Endodermal cell (in vitro differentiated cells): ENCODE measurements at regions not wholly inside any gene's neighbourhood (a gene's known extent, or its start where the extent isn't known, plus 50 kb on each side); places are given as distances from the start of the nearest gene placed in this dataset.

Source experiments
- DNase-seq: peaks from one replicate; pipeline ENCODE4 v3.0.0-alpha.2; 2017
- H3K27ac ChIP-seq: 2 replicates; pipeline ENCODE4 v1.5.1; 2013; ENCODE audit warnings: mild to moderate bottlenecking, low read depth, low read length, moderate library complexity
- H3K27me3 ChIP-seq: 2 replicates; pipeline ENCODE4 v1.6.1; 2013; ENCODE audit warnings: mild to moderate bottlenecking, low read length, moderate library complexity; ENCODE audit not compliant: insufficient read depth, control insufficient read depth, poor library complexity, severe bottlenecking
- H3K36me3 ChIP-seq: 2 replicates; pipeline ENCODE4 v1.7.0; 2013; ENCODE audit warnings: mild to moderate bottlenecking, low read length, moderate library complexity; ENCODE audit not compliant: control insufficient read depth, insufficient read depth
- H3K4me1 ChIP-seq: one replicate; pipeline ENCODE4 v1.7.0; 2013; ENCODE audit warnings: low read length; ENCODE audit not compliant: control insufficient read depth, insufficient read depth
- H3K4me3 ChIP-seq: 2 replicates; pipeline ENCODE4 v1.5.1; 2013; ENCODE audit warnings: mild to moderate bottlenecking, low read length, moderate library complexity
- H3K9ac ChIP-seq: 2 replicates; pipeline ENCODE4 v1.6.1; 2013; ENCODE audit warnings: mild to moderate bottlenecking, low read length, moderate library complexity; ENCODE audit not compliant: poor library complexity, severe bottlenecking; ENCODE audit errors: extremely low read depth
- H3K9me3 ChIP-seq: 2 replicates; pipeline ENCODE4 v1.6.1; 2013; ENCODE audit warnings: mild to moderate bottlenecking, low read length, moderate library complexity; ENCODE audit not compliant: control insufficient read depth
- H3K27ac Mint-ChIP-seq: 2 replicates; pipeline ENCODE4 v1.8.0; 2020; ENCODE audit warnings: mixed read lengths
- H3K27me3 Mint-ChIP-seq: 2 replicates; pipeline ENCODE4 v1.8.0; 2021; ENCODE audit warnings: mild to moderate bottlenecking, mixed read lengths; ENCODE audit not compliant: insufficient read depth
- H3K36me3 Mint-ChIP-seq: 2 replicates; pipeline ENCODE4 v1.8.0; 2020; ENCODE audit warnings: low read depth, mixed read lengths
- H3K4me1 Mint-ChIP-seq: 2 replicates; pipeline ENCODE4 v1.8.0; 2020; ENCODE audit warnings: mixed read lengths
- H3K4me3 Mint-ChIP-seq: 2 replicates; pipeline ENCODE4 v1.8.0; 2020; ENCODE audit warnings: mild to moderate bottlenecking, moderate library complexity, mixed read lengths
- H3K9me3 Mint-ChIP-seq: 2 replicates; pipeline ENCODE4 v1.8.0; 2020; ENCODE audit warnings: mild to moderate bottlenecking, mixed read lengths
- WGBS, 2 experiments: methylation state at CpG; one replicate each; pipeline versions ENCODE4 v1.1.5 to v1.1.7; 2013; ENCODE audit warnings: missing lambda C conversion rate in 2 of 2, mixed read lengths in 1 of 2; ENCODE audit not compliant: insufficient coverage in 1 of 2, insufficient read length in 1 of 2; 5-methylcytosine and 5-hydroxymethylcytosine counted together
- TF ChIP-seq, protein P1 (sequence below): fragments of 200-600 bp; sonication (generic); conservative IDR thresholded peaks from 2 replicates; pipeline ENCODE4 v1.5.0; 2021; ENCODE audit warnings: antibody characterized with exemption, mild to moderate bottlenecking

DNA sequence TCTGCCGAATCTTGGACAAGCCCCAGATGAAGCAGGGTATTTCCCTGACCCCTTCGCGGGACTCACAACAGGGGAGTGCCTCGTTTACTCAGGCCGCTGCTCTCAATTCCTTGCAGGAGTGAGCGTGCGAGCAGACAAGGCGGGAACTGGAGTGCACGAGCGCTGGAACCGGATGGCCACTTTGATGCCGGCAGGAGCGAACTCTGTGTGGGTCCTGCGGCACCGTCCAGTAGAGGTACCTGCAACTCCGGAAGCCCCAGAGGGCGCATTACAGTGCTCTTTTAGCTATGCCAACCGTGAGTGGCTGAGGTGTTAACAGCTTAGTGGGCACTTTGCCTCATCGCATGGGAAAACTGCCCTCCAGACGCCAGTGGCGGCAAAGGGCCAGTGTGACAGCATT is 182.3 kb upstream of the ANO3 start:
- peaks cover 5% of the 10 kb centered on the region for H3K4me1 Mint-ChIP-seq
- peaks cover 4% of the 10 kb centered on the region for H3K27me3 Mint-ChIP-seq
- H3K9me3 Mint-ChIP-seq: no peaks in the 10 kb centered on the region
- no peak overlapping the region for H3K4me3 Mint-ChIP-seq
- Histone ChIP-seq H3K9me3 (no peaks in the 10 kb centered on the region), H3K9ac (no peak overlapping the region), H3K36me3 (no peaks in the 10 kb centered on the region), H3K27ac (no peak overlapping the region), H3K4me3 (no peak overlapping the region), H3K4me1 (no peaks in the 10 kb centered on the region), H3K27me3 (no peaks in the 10 kb centered on the region)
- H3K36me3 Mint-ChIP-seq: no peaks in the 10 kb centered on the region
- WGBS, 2 experiments: 93 to 99% methylated on average over 18 to 21 of the region's 21 CpGs
- H3K27ac Mint-ChIP-seq: no peak overlapping the region
- TF ChIP-seq, protein P1, sequence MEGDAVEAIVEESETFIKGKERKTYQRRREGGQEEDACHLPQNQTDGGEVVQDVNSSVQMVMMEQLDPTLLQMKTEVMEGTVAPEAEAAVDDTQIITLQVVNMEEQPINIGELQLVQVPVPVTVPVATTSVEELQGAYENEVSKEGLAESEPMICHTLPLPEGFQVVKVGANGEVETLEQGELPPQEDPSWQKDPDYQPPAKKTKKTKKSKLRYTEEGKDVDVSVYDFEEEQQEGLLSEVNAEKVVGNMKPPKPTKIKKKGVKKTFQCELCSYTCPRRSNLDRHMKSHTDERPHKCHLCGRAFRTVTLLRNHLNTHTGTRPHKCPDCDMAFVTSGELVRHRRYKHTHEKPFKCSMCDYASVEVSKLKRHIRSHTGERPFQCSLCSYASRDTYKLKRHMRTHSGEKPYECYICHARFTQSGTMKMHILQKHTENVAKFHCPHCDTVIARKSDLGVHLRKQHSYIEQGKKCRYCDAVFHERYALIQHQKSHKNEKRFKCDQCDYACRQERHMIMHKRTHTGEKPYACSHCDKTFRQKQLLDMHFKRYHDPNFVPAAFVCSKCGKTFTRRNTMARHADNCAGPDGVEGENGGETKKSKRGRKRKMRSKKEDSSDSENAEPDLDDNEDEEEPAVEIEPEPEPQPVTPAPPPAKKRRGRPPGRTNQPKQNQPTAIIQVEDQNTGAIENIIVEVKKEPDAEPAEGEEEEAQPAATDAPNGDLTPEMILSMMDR: no peak
- DNase-seq: peak; percentile 43

DNA sequence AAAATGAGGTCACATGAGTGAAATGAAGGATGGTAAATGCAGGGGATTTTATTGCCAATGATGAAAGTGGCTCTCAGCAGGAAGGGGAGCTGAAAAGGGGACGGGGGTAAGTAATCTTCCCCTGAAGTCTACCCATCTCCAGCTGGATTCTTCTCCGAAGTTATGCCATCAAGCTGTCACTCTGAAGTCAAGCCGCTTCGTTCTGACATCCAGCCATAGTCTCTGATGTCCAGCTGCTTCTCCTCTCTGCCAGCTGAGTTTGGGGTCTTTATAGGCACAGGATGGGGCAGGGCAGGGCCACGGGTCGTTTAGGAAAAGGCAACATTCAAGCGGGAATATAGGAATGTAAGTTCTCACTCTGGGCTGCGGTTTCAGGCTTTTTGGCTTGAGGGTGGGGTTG is 181.9 kb upstream of the ANO3 start:
- 67 to 93% methylated on average over 1 to 8 of the region's 8 CpGs for WGBS, 2 experiments
- Histone ChIP-seq H3K4me3 (no peak overlapping the region), H3K27ac (no peak overlapping the region), H3K27me3 (no peaks in the 10 kb centered on the region), H3K9ac (no peak overlapping the region), H3K4me1 (no peaks in the 10 kb centered on the region), H3K9me3 (no peaks in the 10 kb centered on the region), H3K36me3 (no peaks in the 10 kb centered on the region)
- Mint-ChIP-seq H3K36me3 (no peaks in the 10 kb centered on the region), H3K27me3 (peaks cover 4% of the 10 kb centered on the region), H3K27ac (no peak overlapping the region), H3K4me3 (no peak overlapping the region), H3K9me3 (no peaks in the 10 kb centered on the region), H3K4me1 (peaks cover 2% of the 10 kb centered on the region)
- TF ChIP-seq, protein P1: no peak
- DNase-seq: no peak

DNA sequence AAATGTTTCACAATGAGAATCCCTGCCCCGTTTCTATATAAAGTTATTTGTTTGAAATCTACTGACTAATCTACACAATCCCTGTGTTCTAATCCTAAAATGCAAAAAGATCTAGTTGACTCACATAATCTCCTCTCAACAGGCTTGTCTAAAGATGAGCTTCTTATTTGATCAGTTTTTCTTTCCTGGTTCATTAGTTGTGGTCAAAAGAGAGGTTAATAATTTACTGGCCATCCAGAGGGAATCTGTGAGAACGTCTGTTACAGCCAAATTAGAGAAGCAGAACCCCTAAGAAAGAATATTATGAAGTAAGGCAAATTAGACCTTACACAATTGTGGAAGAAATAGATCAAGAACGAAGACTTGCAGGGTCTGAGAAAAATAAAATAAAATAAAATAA is 173.7 kb upstream of the ANO3 start:
- Mint-ChIP-seq H3K27ac (peak overlapping the region; percentile 4), H3K4me1 (peaks cover 3% of the 10 kb centered on the region), H3K36me3 (no peaks in the 10 kb centered on the region), H3K27me3 (no peaks in the 10 kb centered on the region), H3K4me3 (no peak overlapping the region), H3K9me3 (no peaks in the 10 kb centered on the region)
- WGBS, 2 experiments: 64% methylated on average over 3 of the region's 3 CpGs; no CpG with 5 or more reads in 1 of the 2 experiments
- Histone ChIP-seq H3K4me1 (no peaks in the 10 kb centered on the region), H3K9ac (no peak overlapping the region), H3K27ac (no peak overlapping the region), H3K4me3 (no peak overlapping the region), H3K27me3 (no peaks in the 10 kb centered on the region), H3K36me3 (no peaks in the 10 kb centered on the region), H3K9me3 (no peaks in the 10 kb centered on the region)
- TF ChIP-seq, protein P1: no peak
- DNase-seq: no peak
